HCT116 (cell line): ENCODE measurements at regions not wholly inside any gene's neighbourhood (a gene's known extent, or its start where the extent isn't known, plus 50 kb on each side); places are given as distances from the start of the nearest gene placed in this dataset.

Source experiments
- ATAC-seq: fragments of 200-7000 bp; cut with Tn5 transposase; 2 replicates; pipeline ENCODE4 v1.9.1; 2020; ENCODE audit warnings: mild to moderate bottlenecking, moderate library complexity
- BruUV-seq: library from RNA; stranded (reverse); fragments of 400-500 nt; replicated peaks from 2 replicates; lab custom pipeline; 2021; lab: Mats Ljungman, UMichigan
- CTCF ChIA-PET: fragments of 300-600 bp; sonication (Branson Sonifier 250); formaldehyde crosslinking; loops from one replicate; lab custom pipeline; 2021; ENCODE audit warnings: antibody characterized with exemption; lab: Charles Lee
- POLR2A ChIA-PET: fragments of 300-600, 350-600 bp; sonication (Branson Sonifier 250); formaldehyde crosslinking; loops from one replicate; lab custom pipeline; 2021; ENCODE audit warnings: antibody characterized with exemption; lab: Charles Lee
- RAD21 ChIA-PET, 2 experiments: fragments of 300-600 bp; sonication (Branson Sonifier 250); formaldehyde crosslinking; loops; one replicate each; lab custom pipeline; 2023; ENCODE audit warnings: low total read pairs in 2 of 2; ENCODE audit not compliant: uncharacterized antibody in 2 of 2, unreplicated experiment in 2 of 2, low non-redundant PET in 1 of 2; lab: Charles Lee
- DNase-seq: peaks from one replicate; pipeline ENCODE4 v3.0.0-alpha.2; 2010; ENCODE audit warnings: low read depth, low spot score
- H2AFZ ChIP-seq: fragments of 200-600 bp; shearing (Covaris generic), sonication (generic); 2 replicates; pipeline ENCODE4 v1.6.1; 2017; ENCODE audit warnings: low read depth, mixed run types, mixed read lengths, antibody characterized with exemption, low read length; ENCODE audit not compliant: poor library complexity, severe bottlenecking
- H3K27ac ChIP-seq: 2 replicates; pipeline ENCODE4 v1.5.1; 2012; ENCODE audit warnings: low read depth, low read length
- H3K27me3 ChIP-seq: fragments of 200-600 bp; sonication (generic); 2 replicates; pipeline ENCODE4 v1.6.1; 2016; ENCODE audit warnings: mixed run types, low read length, mixed read lengths; ENCODE audit not compliant: insufficient read depth
- H3K36me3 ChIP-seq, 2 experiments: fragments of 200-500 bp in 1 of 2; fragments of 200-600 bp in 1 of 2; sonication (Bioruptor generic) in 1 of 2; sonication (generic) in 1 of 2; 2 replicates each; pipeline versions ENCODE4 v1.5.1 to v1.6.1; 2014 to 2016; ENCODE audit warnings: low read length in 2 of 2, inconsistent platforms in 1 of 2, mixed read lengths in 1 of 2, mixed run types in 1 of 2; ENCODE audit not compliant: insufficient read depth in 2 of 2, control insufficient read depth in 1 of 2
- H3K4me1 ChIP-seq, 2 experiments: fragments of 200-600 bp in 1 of 2; sonication (generic) in 1 of 2; 2 replicates each; pipeline versions ENCODE4 v1.5.1 to v1.6.1; 2012 to 2017; ENCODE audit warnings: low read length in 2 of 2, inconsistent platforms in 1 of 2, mild to moderate bottlenecking in 1 of 2, mixed read lengths in 1 of 2, mixed run types in 1 of 2, moderate library complexity in 1 of 2; ENCODE audit not compliant: insufficient read depth in 2 of 2, control insufficient read depth in 1 of 2
- H3K4me2 ChIP-seq: fragments of 200-600 bp; sonication (generic); 2 replicates; pipeline ENCODE4 v1.6.1; 2017; ENCODE audit warnings: mixed run types, low read length, mixed read lengths
- H3K4me3 ChIP-seq, 2 experiments: fragments of 200-600 bp in 1 of 2; sonication (generic) in 1 of 2; replicated peaks in 1 of 2; 2 replicates each; pipeline ENCODE4 v1.5.1; 2011 to 2016; ENCODE audit warnings: low read length in 2 of 2, control low read depth in 1 of 2, low read depth in 1 of 2, mild to moderate bottlenecking in 1 of 2, mixed read lengths in 1 of 2, mixed run types in 1 of 2
- H3K79me2 ChIP-seq: fragments of 200-600 bp; sonication (generic); 2 replicates; pipeline ENCODE4 v1.6.1; 2017; ENCODE audit warnings: mild to moderate bottlenecking, mixed run types, low read length, moderate library complexity, mixed read lengths; ENCODE audit not compliant: insufficient read depth
- H3K9ac ChIP-seq: fragments of 200-600 bp; sonication (generic); 2 replicates; pipeline ENCODE4 v1.6.1; 2016; ENCODE audit warnings: low read length, mixed read lengths
- H3K9me2 ChIP-seq: fragments of 200-600 bp; sonication (generic), shearing (Covaris generic); 2 replicates; pipeline ENCODE4 v1.6.1; 2017; ENCODE audit warnings: mixed run types, mild to moderate bottlenecking, moderate library complexity; ENCODE audit not compliant: insufficient read depth
- H3K9me3 ChIP-seq, 2 experiments: fragments of 200-500 bp in 1 of 2; fragments of 200-600 bp in 1 of 2; sonication (Bioruptor generic) in 1 of 2; sonication (generic) in 1 of 2; 2 replicates each; pipeline ENCODE4 v1.6.1; 2014 to 2017; ENCODE audit warnings: low read length in 2 of 2, mixed read lengths in 2 of 2, inconsistent platforms in 1 of 2, low read depth in 1 of 2, mild to moderate bottlenecking in 1 of 2, mixed run types in 1 of 2, moderate library complexity in 1 of 2; ENCODE audit not compliant: control insufficient read depth in 1 of 2, insufficient read depth in 1 of 2
- H4K20me1 ChIP-seq: fragments of 200-600 bp; sonication (generic), shearing (Covaris generic); 2 replicates; pipeline ENCODE4 v1.6.1; 2017; ENCODE audit warnings: mixed run types, mild to moderate bottlenecking, moderate library complexity; ENCODE audit not compliant: insufficient read depth
- CEBPB ChIP-seq: IDR thresholded peaks from 2 replicates; pipeline ENCODE4 v1.6.1; 2012; ENCODE audit warnings: low read depth
- RAD21 ChIP-seq: IDR thresholded peaks from 2 replicates; pipeline ENCODE4 v1.6.1; 2012; ENCODE audit warnings: low read depth, mild to moderate bottlenecking
- intact Hi-C: fragments of 100-400 bp; cut with micrococcal nuclease; formaldehyde crosslinking; loops from 2 replicates; pipeline ENCODE4 v1.10.0; 2022
- TF ChIP-seq, protein P1 (sequence below), 3 experiments: fragments of 200-600 bp in 1 of 3; sonication (generic) in 1 of 3; IDR thresholded peaks in 2 of 3; conservative IDR thresholded peaks in 1 of 3; 2 replicates each; pipeline ENCODE4 v1.5.1; 2012 to 2017; ENCODE audit warnings: low read depth in 2 of 3, low read length in 2 of 3, antibody characterized with exemption in 1 of 3, borderline replicate concordance in 1 of 3, control low read depth in 1 of 3, mild to moderate bottlenecking in 1 of 3, mixed read lengths in 1 of 3, mixed run types in 1 of 3, moderate library complexity in 1 of 3; ENCODE audit not compliant: insufficient read depth in 1 of 3
- TF ChIP-seq, protein P2 (sequence below): IDR thresholded peaks from 2 replicates; pipeline ENCODE4 v1.6.1; 2012

DNA sequence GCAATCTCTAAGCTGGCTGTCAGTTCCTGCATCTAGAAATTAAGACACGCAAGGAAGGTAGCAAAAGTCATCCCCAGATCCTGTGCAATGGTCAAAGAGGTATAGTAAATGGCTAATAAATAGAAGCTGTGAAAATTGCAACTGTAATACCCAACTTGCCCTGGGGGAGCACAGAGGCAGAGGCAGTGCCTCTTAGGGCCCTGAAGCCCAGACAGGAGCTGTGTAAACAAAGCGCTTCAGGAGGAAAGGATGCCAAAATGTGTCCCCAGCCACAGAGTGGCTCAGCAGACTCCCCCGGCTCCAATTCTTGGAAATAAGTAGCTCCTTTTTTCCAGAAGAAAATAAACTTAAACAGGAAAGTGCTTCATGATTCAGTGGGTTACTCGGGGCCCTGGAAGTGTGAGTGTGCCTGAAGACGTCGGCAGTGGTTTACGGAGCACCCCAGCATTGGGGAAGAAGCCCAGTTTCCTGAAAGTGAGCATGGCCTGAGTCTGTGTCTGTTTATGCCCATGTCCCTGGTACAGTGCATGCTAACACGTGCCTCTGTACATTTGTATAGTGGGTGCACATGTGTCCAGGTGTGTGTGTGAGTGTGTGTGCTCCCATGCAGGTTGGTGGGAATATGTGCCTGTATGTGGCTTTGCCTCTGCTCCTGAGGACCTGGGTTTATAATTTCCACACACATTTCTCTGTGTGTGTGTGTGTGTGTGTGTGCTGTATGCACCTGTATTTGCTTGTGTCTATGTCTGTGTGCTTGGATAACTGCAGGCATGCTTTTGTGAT, 246.7 kb downstream of the MAFB start:
- ATAC-seq (peak; percentile 82), DNase-seq (no peak)
- intact Hi-C loops = no loop called here
- Histone ChIP-seq H3K4me2 (no peak overlapping the region), H3K9me2 (no peaks in the 10 kb centered on the region), H3K4me1 (no peaks in the 10 kb centered on the region), H3K27ac (no peak overlapping the region), H2AFZ (no peak overlapping the region), H3K9ac (no peak overlapping the region), H3K4me3 (no peak overlapping the region), H3K79me2 (no peaks in the 10 kb centered on the region), H3K9me3 (no peaks in the 10 kb centered on the region), H4K20me1 (no peaks in the 10 kb centered on the region), H3K36me3 (no peaks in the 10 kb centered on the region), H3K27me3 (0 out of 2 replicates have a peak, but pooled peaks cover 6% of the 10 kb centered on the region)
- POLR2A ChIA-PET = no interaction called here
- TF ChIP-seq, protein P1, sequence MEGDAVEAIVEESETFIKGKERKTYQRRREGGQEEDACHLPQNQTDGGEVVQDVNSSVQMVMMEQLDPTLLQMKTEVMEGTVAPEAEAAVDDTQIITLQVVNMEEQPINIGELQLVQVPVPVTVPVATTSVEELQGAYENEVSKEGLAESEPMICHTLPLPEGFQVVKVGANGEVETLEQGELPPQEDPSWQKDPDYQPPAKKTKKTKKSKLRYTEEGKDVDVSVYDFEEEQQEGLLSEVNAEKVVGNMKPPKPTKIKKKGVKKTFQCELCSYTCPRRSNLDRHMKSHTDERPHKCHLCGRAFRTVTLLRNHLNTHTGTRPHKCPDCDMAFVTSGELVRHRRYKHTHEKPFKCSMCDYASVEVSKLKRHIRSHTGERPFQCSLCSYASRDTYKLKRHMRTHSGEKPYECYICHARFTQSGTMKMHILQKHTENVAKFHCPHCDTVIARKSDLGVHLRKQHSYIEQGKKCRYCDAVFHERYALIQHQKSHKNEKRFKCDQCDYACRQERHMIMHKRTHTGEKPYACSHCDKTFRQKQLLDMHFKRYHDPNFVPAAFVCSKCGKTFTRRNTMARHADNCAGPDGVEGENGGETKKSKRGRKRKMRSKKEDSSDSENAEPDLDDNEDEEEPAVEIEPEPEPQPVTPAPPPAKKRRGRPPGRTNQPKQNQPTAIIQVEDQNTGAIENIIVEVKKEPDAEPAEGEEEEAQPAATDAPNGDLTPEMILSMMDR (IDR thresholded peaks at IDR 0.05 in 2 of 3, conservative IDR thresholded peaks at IDR 0.05 in 1 of 3; ENCODE audit: borderline replicate concordance in 1 of 3, insufficient read depth in 1 of 3, low read depth in 2 of 3, low read length in 2 of 3) = peak in 2 of 3 experiments; percentile 18; a peak in 1 of 6 replicates
- TF ChIP-seq RAD21 = no peak
- RAD21 ChIA-PET = no interaction called here
- CTCF ChIA-PET = no interaction called here
- BruUV-seq = no TSS peak

DNA sequence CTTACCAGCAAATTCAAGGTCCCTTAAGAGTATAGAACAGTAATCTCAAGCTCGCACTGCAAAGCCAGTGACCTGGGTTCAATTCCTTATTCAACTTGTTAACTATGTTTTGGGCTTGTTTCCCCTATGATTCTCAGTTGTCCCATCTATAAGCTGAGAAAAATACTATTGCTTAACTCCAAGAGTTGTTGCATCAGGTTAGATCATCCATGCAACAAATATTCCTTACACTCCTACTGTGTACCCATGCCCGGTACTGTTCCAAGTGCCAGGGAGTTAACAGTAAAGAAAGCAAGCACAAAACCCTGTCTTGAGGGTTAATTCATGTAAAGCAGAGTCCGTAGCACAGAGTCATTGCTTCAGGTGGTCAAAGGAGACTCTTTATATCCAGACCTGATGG, 247.3 kb downstream of the MAFB start:
- Histone ChIP-seq H3K36me3 (no peaks in the 10 kb centered on the region), H3K4me3 (no peak overlapping the region), H3K9me3 (no peaks in the 10 kb centered on the region), H3K4me2 (no peak overlapping the region), H2AFZ (no peak overlapping the region), H3K27ac (no peak overlapping the region), H3K27me3 (0 out of 2 replicates have a peak, but pooled peaks cover 5% of the 10 kb centered on the region), H3K79me2 (no peaks in the 10 kb centered on the region), H3K4me1 (no peaks in the 10 kb centered on the region), H3K9ac (no peak overlapping the region), H3K9me2 (no peaks in the 10 kb centered on the region), H4K20me1 (no peaks in the 10 kb centered on the region)
- intact Hi-C loops = no loop called here
- no TSS peak for BruUV-seq
- TF ChIP-seq, protein P2, sequence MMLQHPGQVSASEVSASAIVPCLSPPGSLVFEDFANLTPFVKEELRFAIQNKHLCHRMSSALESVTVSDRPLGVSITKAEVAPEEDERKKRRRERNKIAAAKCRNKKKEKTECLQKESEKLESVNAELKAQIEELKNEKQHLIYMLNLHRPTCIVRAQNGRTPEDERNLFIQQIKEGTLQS = no peak
- TF ChIP-seq CEBPB = 0 out of 2 replicates have a peak, but pooled peaks have one; percentile 10
- no peak for DNase-seq
- ChIA-PET RAD21 (no interaction called here), POLR2A (no interaction called here), CTCF (no interaction called here)
- ATAC-seq = no peak
